PC-3 (cell line): ENCODE measurements at regions not wholly inside any gene's neighbourhood (a gene's known extent, or its start where the extent isn't known, plus 50 kb on each side); places are given as distances from the start of the nearest gene placed in this dataset.

Experiments
- CTCF ChIP-seq: fragments of 300-600 bp; sonication (generic); conservative IDR thresholded peaks from 2 replicates; pipeline ENCODE4 v1.5.1; 2017; ENCODE audit warnings: antibody characterized with exemption, low read depth, mild to moderate bottlenecking, low read length
- EZH2 ChIP-seq: fragments of 300-600 bp; sonication (generic); IDR thresholded peaks from one replicate; pipeline ENCODE4 v1.6.1; 2017; ENCODE audit warnings: antibody characterized with exemption, mild to moderate bottlenecking, low read length; ENCODE audit not compliant: unreplicated experiment
- EZH2phosphoT487 ChIP-seq: fragments of 300-600 bp; sonication (generic); IDR thresholded peaks from 2 replicates; pipeline ENCODE4 v1.6.1; 2018; ENCODE audit warnings: mild to moderate bottlenecking, antibody characterized with exemption, low read length, borderline replicate concordance

- TF ChIP-seq CTCF (no peak), EZH2 (no peak), EZH2phosphoT487 (no peak)
These were observed 73.5 kb upstream of the AKT3 start for GRCh38 chr1:243923292-243924171.
